B cell (primary cell): ENCODE measurements at regions not wholly inside any gene's neighbourhood (a gene's known extent, or its start where the extent isn't known, plus 50 kb on each side); places are given as distances from the start of the nearest gene placed in this dataset.

ENCODE experiments used
- EZH2 ChIP-seq: IDR thresholded peaks from 2 replicates; pipeline ENCODE4 v1.6.1; 2012; ENCODE audit warnings: borderline replicate concordance, low read depth, mild to moderate bottlenecking, moderate library complexity, low read length; ENCODE audit not compliant: insufficient read depth, poor library complexity, severe bottlenecking
- TF ChIP-seq, protein P1 (sequence below): fragments of 200-600 bp; IDR thresholded peaks from one replicate; pipeline ENCODE4 v1.8.0; 2022; ENCODE audit warnings: antibody characterized with exemption, mild to moderate bottlenecking

DNA sequence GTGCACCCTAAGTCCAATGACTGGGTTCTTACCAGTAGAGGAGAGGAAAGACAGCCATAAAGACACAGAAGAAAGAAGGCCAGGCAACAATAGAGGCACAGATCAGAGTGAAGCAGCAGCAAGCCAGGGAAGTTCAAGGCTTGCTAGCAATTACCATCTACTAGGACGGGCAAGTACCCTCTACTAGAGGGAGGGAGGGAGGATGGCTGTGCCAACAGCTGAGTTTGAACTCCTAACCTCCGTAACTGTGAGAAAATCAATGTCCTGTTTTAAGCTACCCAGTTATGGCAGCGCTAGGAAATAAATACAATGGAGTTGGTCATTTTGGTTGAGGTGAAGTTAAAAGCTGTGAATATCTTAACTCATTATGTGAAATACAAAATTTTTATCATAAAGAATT lies 991.8 kb upstream of the CTNND2 start:
- TF ChIP-seq, protein P1, sequence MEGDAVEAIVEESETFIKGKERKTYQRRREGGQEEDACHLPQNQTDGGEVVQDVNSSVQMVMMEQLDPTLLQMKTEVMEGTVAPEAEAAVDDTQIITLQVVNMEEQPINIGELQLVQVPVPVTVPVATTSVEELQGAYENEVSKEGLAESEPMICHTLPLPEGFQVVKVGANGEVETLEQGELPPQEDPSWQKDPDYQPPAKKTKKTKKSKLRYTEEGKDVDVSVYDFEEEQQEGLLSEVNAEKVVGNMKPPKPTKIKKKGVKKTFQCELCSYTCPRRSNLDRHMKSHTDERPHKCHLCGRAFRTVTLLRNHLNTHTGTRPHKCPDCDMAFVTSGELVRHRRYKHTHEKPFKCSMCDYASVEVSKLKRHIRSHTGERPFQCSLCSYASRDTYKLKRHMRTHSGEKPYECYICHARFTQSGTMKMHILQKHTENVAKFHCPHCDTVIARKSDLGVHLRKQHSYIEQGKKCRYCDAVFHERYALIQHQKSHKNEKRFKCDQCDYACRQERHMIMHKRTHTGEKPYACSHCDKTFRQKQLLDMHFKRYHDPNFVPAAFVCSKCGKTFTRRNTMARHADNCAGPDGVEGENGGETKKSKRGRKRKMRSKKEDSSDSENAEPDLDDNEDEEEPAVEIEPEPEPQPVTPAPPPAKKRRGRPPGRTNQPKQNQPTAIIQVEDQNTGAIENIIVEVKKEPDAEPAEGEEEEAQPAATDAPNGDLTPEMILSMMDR = no peak
- no peak for TF ChIP-seq EZH2
